ENCODE measurements at regions not wholly inside any gene's neighbourhood (a gene's known extent, or its start where the extent isn't known, plus 50 kb on each side); places are given as distances from the start of the nearest gene placed in this dataset.
"Not testable (repeated sequence)": the region's sequence is repeated elsewhere in the genome, so short reads cannot be mapped to it uniquely, and the experiment has no call there.

GRCh38 chr3:88725440-88726165 lies 381.8 kb upstream of the EPHA3 start:
- no peak for DNase-seq
- intact Hi-C loops (cut with DNase I, micrococcal nuclease), result no loop called here
- no peak for ATAC-seq

GRCh38 chr3:88732186-88732585 lies 375.2 kb upstream of the EPHA3 start:
- intact Hi-C loops (cut with DNase I, micrococcal nuclease), result no loop called here
- ATAC-seq (no peak), DNase-seq (no peak)

DNA sequence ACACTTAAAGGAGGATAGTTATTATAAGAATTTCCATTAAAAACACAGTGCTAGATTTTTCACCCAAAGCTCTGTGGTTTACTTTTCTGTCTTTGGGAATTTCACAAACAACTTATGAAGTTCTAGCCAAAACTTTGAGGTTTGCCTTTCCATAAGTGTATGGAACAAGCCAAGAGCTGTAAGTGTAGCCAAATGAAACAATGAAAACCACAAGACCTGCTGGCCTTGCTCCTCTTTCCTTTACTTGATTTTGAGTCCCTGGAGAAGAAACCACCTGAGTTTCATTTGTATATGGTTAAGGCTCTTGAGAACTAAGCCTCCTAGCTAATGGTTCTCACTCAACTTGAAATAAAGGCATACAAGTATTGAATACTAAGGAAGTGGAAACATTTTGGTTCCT lies 365.3 kb upstream of the EPHA3 start:
- DNase-seq (no peak), ATAC-seq (no peak)
- intact Hi-C loops (cut with DNase I, micrococcal nuclease), result no loop called here

DNA sequence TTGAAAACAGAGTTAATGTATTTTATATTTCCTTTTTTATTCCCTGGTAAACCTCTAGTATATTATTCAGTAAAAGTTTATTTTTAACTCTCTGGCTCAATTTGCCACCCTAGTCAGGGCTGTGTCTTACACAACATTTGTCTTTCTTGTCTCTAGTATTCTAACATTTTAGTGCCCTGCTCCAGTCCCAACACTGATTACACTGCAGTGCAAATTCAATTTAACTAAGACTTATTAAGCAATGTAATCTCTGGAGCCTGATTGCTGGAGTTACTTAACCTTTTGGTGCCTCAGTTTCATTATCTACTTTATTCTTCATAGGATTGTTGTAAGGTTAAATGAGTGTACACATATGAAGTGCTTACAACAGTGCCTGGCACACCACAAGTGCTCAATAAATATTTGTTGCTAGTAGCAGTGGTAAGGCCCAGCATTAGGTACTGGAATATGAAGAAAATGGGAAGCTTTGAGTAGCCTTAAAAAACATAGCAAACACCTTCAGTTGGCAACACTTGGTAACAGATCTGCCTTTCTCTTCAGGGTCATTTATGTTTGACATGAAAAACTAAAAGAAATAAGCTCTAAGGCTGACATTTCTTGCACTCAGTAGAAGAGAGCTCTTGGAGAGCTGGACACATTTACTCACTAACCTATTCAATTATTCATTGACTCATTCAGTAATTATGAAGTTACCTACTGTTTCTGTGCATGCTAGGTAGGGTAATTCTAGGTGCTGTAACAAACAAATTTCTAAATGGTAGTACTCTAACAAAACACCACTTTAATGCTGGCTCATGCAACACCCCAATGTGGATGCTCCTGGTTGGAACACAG lies 364.5 kb upstream of the EPHA3 start:
- ATAC-seq, result no peak
- intact Hi-C loops (cut with DNase I, micrococcal nuclease), result no loop called here
- DNase-seq, result no peak

DNA sequence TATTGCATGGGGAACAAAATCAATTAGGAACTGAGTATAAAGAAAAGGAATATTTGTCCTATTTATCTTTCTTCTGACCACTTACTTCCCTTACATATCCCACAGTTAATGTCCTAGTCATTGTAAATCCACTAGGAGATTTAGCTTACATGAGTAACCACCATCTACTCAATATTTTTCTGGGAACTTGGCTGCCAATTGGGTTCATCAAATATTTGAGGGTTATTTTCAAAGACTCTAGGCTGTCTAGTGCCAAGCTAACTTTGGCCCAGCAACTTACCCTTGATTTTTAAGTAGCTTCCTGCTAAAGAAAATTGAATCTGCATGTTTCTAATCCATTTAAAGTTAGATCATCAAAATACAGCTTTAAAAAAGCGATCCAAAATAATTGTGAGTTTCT lies 362.5 kb upstream of the EPHA3 start:
- ATAC-seq, result no peak
- DNase-seq, result no peak
- intact Hi-C loops (cut with DNase I, micrococcal nuclease), result no loop called here

DNA sequence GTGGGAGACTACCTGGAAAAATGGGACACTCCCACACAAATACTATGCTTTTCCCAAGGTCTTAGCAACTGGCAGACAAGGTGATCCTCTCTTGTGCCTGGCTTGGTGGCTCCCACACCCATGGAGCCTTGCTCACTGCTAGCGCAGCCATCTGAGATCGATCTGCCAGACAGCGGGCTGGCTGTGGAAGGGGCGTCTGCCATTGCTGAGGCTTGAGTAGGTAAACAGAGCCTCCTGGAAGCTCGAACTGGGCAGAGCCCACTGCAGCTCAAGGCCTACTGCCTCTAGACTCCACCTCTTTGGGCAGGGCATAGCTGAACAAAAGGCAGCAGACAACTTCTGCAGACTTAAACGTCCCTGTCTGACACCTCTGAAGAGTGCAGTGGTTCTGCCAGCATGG lies 360.3 kb upstream of the EPHA3 start:
- ATAC-seq; intact Hi-C loops (cut with DNase I, micrococcal nuclease); DNase-seq: not testable (repeated sequence)

DNA sequence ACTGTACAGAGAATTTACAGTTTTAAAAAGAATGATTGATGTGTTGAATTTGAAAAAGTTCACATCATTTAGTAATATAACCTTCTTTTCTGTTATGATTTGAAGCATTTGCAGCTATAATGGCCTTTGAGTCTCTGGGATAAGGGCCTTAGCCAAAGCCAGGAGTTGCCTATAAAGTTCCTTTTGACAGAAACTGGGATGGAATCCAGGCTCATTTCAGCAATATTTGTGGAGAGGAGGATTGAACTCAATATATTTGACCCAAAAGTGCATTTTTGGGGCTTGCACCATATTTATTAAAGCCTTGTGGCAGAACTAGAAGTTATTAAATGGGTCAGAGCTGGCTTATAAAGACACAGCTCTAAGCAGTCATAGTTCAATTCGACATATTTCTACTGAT lies 348.7 kb upstream of the EPHA3 start:
- no peak for ATAC-seq
- no peak for DNase-seq
- intact Hi-C loops (cut with DNase I, micrococcal nuclease), result no loop called here

GRCh38 chr3:88767746-88768145 lies 339.7 kb upstream of the EPHA3 start:
- ATAC-seq (no peak), DNase-seq (no peak)
- intact Hi-C loops (cut with DNase I, micrococcal nuclease), result no loop called here

DNA sequence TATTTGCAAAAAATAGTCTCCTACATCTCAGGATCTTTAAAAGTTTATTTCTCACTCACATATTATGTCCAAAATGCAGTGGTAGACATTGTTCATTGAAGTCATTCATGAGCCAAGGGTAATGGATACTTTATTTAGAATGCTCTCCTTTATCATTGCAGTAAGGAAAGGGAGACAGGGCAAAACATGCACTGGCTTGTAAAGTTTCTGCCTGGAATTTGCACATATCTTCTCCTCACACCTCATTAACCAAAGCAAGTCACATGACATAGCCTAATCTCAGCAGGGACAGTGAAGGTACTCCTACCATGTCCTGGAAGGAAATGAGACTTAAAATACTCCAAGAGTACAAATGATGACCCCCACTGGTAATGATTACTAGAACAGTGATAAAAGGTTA lies 333.7 kb upstream of the EPHA3 start:
- ATAC-seq (no peak), DNase-seq (no peak)
- intact Hi-C loops (cut with DNase I, micrococcal nuclease), result no loop called here

- intact Hi-C loops (cut with DNase I, micrococcal nuclease), result no loop called here
- ATAC-seq, result no peak
Measured at GRCh38 chr3:88775026-88775690, 332.3 kb upstream of the EPHA3 start.

DNA sequence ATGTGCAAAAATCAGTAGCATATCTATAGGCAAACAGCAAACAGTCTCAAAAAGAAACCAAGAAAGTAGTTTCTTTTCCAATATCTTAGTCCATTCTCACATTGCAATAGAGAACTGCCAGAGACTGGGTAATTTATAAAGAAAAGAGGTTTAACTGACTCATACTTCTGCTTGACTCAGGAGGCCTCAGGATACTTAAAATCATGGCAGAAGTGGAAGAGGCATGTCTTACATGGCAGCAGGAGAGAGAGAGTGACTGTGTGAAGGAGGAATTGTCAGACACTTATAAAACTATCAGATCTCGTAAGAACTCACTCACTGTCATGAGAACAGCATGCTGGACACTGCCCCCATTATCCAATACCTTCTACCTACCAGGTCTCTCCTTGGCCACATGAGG lies 327.9 kb upstream of the EPHA3 start:
- ATAC-seq, result no peak
- intact Hi-C loops (cut with DNase I, micrococcal nuclease), result no loop called here
- DNase-seq, result no peak

More at GRCh38 chr3:88775026-88775690, 332.3 kb upstream of the EPHA3 start:
- no peak for DNase-seq

- ATAC-seq (no peak), DNase-seq (no peak)
- intact Hi-C loops (cut with DNase I, micrococcal nuclease), result no loop called here
Measured at GRCh38 chr3:88784925-88785324, 322.5 kb upstream of the EPHA3 start.

- ATAC-seq, result no peak
- no peak for DNase-seq
- intact Hi-C loops (cut with DNase I, micrococcal nuclease), result no loop called here
Measured at GRCh38 chr3:88785841-88786240, 321.6 kb upstream of the EPHA3 start.

- intact Hi-C loops (cut with DNase I, micrococcal nuclease), result no loop called here
- DNase-seq (no peak), ATAC-seq (no peak)
Measured at GRCh38 chr3:88795503-88795902, 311.9 kb upstream of the EPHA3 start.

- intact Hi-C loops (cut with DNase I, micrococcal nuclease), result loop anchor here in 1 of 2 donors (5.0 kb wide), 1 partner anchor 130 kb away; no protein-coding TSS in a partner anchor
- no peak for DNase-seq
- no peak for ATAC-seq
Measured at GRCh38 chr3:88807491-88808105, 299.8 kb upstream of the EPHA3 start.

DNA sequence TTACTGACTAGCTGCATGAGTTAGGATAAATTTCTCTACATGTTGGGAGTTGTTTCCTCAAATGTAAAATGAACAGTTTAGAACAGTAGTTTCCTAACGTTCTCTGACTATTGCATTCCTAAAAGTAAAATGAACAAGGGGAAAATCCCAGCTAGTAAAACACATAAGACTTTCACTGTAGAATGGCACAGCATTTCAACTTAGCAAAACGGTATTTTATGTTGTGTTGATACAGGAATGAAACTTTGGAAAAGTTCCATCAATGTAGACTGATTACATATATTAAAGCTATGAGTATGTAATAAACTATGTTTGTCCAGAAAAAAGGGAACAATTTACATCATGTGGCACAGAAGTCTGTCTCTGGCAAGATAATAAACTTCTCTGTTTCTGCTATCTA lies 297.4 kb upstream of the EPHA3 start:
- intact Hi-C loops (cut with DNase I, micrococcal nuclease), result loop anchor here in 1 of 2 donors (5.0 kb wide), 1 partner anchor 127 kb away; no protein-coding TSS in a partner anchor
- DNase-seq (no peak), ATAC-seq (no peak)

DNA sequence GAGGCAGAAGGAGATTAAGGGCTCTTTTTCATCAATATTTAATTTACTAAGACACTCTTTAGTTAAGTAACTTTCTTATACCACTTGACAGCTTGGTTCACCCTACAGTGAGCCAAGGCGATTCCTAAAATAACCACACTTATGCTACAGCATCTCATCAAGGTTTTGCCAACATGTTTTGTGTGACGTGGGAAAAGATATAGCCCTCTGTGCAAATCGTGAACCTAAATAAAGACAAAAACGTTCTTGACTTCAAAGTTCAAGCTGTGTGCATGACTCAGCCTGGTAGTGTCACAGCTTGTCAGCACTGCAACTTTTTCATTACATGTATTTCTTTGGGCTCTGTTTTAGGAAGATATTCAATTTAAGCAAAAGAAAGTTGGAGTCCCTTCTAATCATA lies 297.0 kb upstream of the EPHA3 start:
- ATAC-seq (no peak), DNase-seq (no peak)
- intact Hi-C loops (cut with DNase I, micrococcal nuclease), result no loop called here

- intact Hi-C loops (cut with DNase I, micrococcal nuclease), result no loop called here
- DNase-seq, result no peak
- no peak for ATAC-seq
Measured at GRCh38 chr3:88811096-88811495, 296.3 kb upstream of the EPHA3 start.

DNA sequence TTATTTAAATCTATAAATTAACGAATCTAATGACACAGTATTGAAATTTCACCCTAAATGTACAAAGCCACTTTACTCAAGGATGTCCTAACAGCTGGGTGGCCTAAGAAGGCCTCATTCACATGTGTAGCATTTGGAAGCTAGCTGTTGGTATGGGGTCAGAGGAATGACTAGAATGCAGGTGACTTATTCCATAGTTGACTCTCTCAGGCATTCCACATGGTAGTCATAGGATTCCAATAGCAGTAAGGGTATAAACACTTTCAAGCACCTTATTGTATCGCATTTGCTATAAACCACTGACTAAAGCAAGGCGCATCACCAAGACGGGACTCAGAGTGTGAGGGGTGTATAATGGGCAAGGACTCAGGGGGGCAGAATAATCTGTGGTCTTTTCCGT lies 294.8 kb upstream of the EPHA3 start:
- no peak for ATAC-seq
- DNase-seq, result no peak
- intact Hi-C loops (cut with DNase I, micrococcal nuclease), result no loop called here

Data from left colon (tissue), 2 donors.